CD4-positive, alpha-beta memory T cell (primary cell): ENCODE measurements at regions not wholly inside any gene's neighbourhood (a gene's known extent, or its start where the extent isn't known, plus 50 kb on each side); places are given as distances from the start of the nearest gene placed in this dataset.
"Not testable (repeated sequence)": the region's sequence is repeated elsewhere in the genome, so short reads cannot be mapped to it uniquely, and the experiment has no call there.

Experiments used
- CTCF ChIA-PET: fragments of 350-600 bp; sonication (Branson Sonifier 250); formaldehyde crosslinking; loops from one replicate; lab custom pipeline; 2021; ENCODE audit warnings: inconsistent platforms; ENCODE audit not compliant: partially characterized antibody; lab: Charles Lee
- POLR2A ChIA-PET: fragments of 350-600 bp; sonication (Branson Sonifier 250); formaldehyde crosslinking; loops from one replicate; lab custom pipeline; 2021; ENCODE audit not compliant: partially characterized antibody; lab: Charles Lee
- DNase-seq, 5 donors: peaks; one replicate each; pipeline versions ENCODE4 v3.0.0 to v3.0.0-alpha.2; 2020 to 2022; ENCODE audit warnings: mixed read lengths in 1 of 5
- H3K27ac ChIP-seq: one replicate; pipeline ENCODE4 v1.7.0; 2013; ENCODE audit warnings: low read depth, low read length
- H3K27me3 ChIP-seq: 2 replicates; pipeline ENCODE4 v1.7.0; 2013; ENCODE audit warnings: mild to moderate bottlenecking, low read length, moderate library complexity; ENCODE audit not compliant: insufficient read depth
- H3K36me3 ChIP-seq: 2 replicates; pipeline ENCODE4 v1.7.0; 2013; ENCODE audit warnings: mild to moderate bottlenecking, low read length, moderate library complexity; ENCODE audit not compliant: insufficient read depth
- H3K4me1 ChIP-seq: 2 replicates; pipeline ENCODE4 v1.7.0; 2013; ENCODE audit warnings: mild to moderate bottlenecking, low read length, moderate library complexity; ENCODE audit not compliant: insufficient read depth
- H3K4me3 ChIP-seq, 2 donors: one replicate each; pipeline ENCODE4 v1.7.0; 2013; ENCODE audit warnings: low read length in 2 of 2, mild to moderate bottlenecking in 1 of 2
- H3K9me3 ChIP-seq, 2 donors: one replicate each; pipeline ENCODE4 v1.7.0; 2013; ENCODE audit warnings: low read length in 2 of 2, control low read depth in 1 of 2; ENCODE audit not compliant: control insufficient read depth in 1 of 2
- H3K27ac Mint-ChIP-seq, 7 donors: one replicate each; pipeline ENCODE4 v1.8.0; 2020 to 2021; ENCODE audit warnings: mixed read lengths in 7 of 7, mild to moderate bottlenecking in 6 of 7, inconsistent platforms in 3 of 7, moderate library complexity in 3 of 7
- H3K27me3 Mint-ChIP-seq, 2 donors: one replicate each; pipeline ENCODE4 v1.8.0; 2020 to 2021; ENCODE audit warnings: mixed read lengths in 2 of 2
- H3K36me3 Mint-ChIP-seq, 2 donors: one replicate each; pipeline ENCODE4 v1.8.0; 2020 to 2021; ENCODE audit warnings: mixed read lengths in 2 of 2, inconsistent platforms in 1 of 2, mild to moderate bottlenecking in 1 of 2
- H3K4me1 Mint-ChIP-seq, 4 donors: one replicate each; pipeline ENCODE4 v1.8.0; 2020 to 2021; ENCODE audit warnings: mixed read lengths in 4 of 4, mild to moderate bottlenecking in 1 of 4
- H3K4me3 Mint-ChIP-seq, 8 donors: one replicate each; pipeline ENCODE4 v1.8.0; 2020 to 2021; ENCODE audit warnings: mixed read lengths in 8 of 8, mild to moderate bottlenecking in 7 of 8, moderate library complexity in 6 of 8, inconsistent platforms in 3 of 8
- H3K9me3 Mint-ChIP-seq, 8 donors: one replicate each; pipeline ENCODE4 v1.8.0; 2020 to 2021; ENCODE audit warnings: mixed read lengths in 8 of 8, mild to moderate bottlenecking in 5 of 8, inconsistent platforms in 3 of 8, moderate library complexity in 1 of 8
- intact Hi-C: fragments of 100-400 bp; cut with micrococcal nuclease; formaldehyde crosslinking; loops from one replicate; pipeline ENCODE4 v1.15.1; 2023

- ChIA-PET CTCF (no interaction called here), POLR2A (no interaction called here)
- H3K9me3 ChIP-seq: no peaks in the 10 kb centered on the region
- H3K36me3 ChIP-seq: no peaks in the 10 kb centered on the region
- H3K27ac ChIP-seq: no peak overlapping the region
- Mint-ChIP-seq H3K27ac (no peak overlapping the region), H3K4me3 (no peak overlapping the region), H3K4me1 (no peaks in the 10 kb centered on the region), H3K36me3 (no peaks in the 10 kb centered on the region), H3K9me3 (peaks cover 12 to 22% (median 14%) of the 10 kb centered on the region in 8 donors), H3K27me3 (no peaks in the 10 kb centered on the region)
- no peaks in the 10 kb centered on the region for H3K4me1 ChIP-seq
- H3K4me3 ChIP-seq: no peak overlapping the region
- DNase-seq: no peak
- H3K27me3 ChIP-seq: no peaks in the 10 kb centered on the region
- intact Hi-C loops: no loop called here
Measured at GRCh38 chr7:119988401-119988800, 284.6 kb upstream of the KCND2 start.

- no peak overlapping the region for H3K27ac ChIP-seq
- DNase-seq: no peak
- H3K27me3 Mint-ChIP-seq: no peaks in the 10 kb centered on the region
- intact Hi-C loops: no loop called here
- H3K4me3 ChIP-seq: no peak overlapping the region
- no peaks in the 10 kb centered on the region for H3K4me1 Mint-ChIP-seq
- H3K27ac Mint-ChIP-seq: no peak overlapping the region
- H3K36me3 Mint-ChIP-seq: no peaks in the 10 kb centered on the region
- H3K4me3 Mint-ChIP-seq: no peak overlapping the region
- H3K36me3 ChIP-seq: no peaks in the 10 kb centered on the region
- H3K4me1 ChIP-seq: no peaks in the 10 kb centered on the region
- H3K27me3 ChIP-seq: no peaks in the 10 kb centered on the region
- ChIA-PET POLR2A (no interaction called here), CTCF (no interaction called here)
- peaks cover 4 to 16% (median 9%) of the 10 kb centered on the region in 8 donors for H3K9me3 Mint-ChIP-seq
- no peaks in the 10 kb centered on the region for H3K9me3 ChIP-seq
Measured at GRCh38 chr7:119994928-119995327, 278.0 kb upstream of the KCND2 start.

GRCh38 chr7:119996634-119997033, 276.3 kb upstream of the KCND2 start:
- H3K27ac Mint-ChIP-seq: no peak overlapping the region
- no peaks in the 10 kb centered on the region for H3K4me1 Mint-ChIP-seq
- H3K27me3 Mint-ChIP-seq: no peaks in the 10 kb centered on the region
- ChIA-PET CTCF (no interaction called here), POLR2A (no interaction called here)
- Histone ChIP-seq H3K4me3 (no peak overlapping the region), H3K27ac (no peak overlapping the region), H3K9me3 (no peaks in the 10 kb centered on the region), H3K27me3 (no peaks in the 10 kb centered on the region), H3K36me3 (no peaks in the 10 kb centered on the region), H3K4me1 (no peaks in the 10 kb centered on the region)
- intact Hi-C loops: no loop called here
- H3K4me3 Mint-ChIP-seq: no peak overlapping the region
- DNase-seq: no peak
- peaks cover 5 to 20% (median 10%) of the 10 kb centered on the region in 8 donors for H3K9me3 Mint-ChIP-seq
- H3K36me3 Mint-ChIP-seq: no peaks in the 10 kb centered on the region

GRCh38 chr7:119999738-120000475, 273.1 kb upstream of the KCND2 start:
- H3K36me3 Mint-ChIP-seq: no peaks in the 10 kb centered on the region
- Histone ChIP-seq H3K27ac (no peak overlapping the region), H3K4me3 (no peak overlapping the region), H3K4me1 (no peaks in the 10 kb centered on the region), H3K9me3 (no peaks in the 10 kb centered on the region), H3K27me3 (no peaks in the 10 kb centered on the region), H3K36me3 (no peaks in the 10 kb centered on the region)
- intact Hi-C loops: no loop called here
- peaks cover 0 to 21% (median 8%) of the 10 kb centered on the region in 8 donors for H3K9me3 Mint-ChIP-seq
- no peak overlapping the region for H3K4me3 Mint-ChIP-seq
- H3K4me1 Mint-ChIP-seq: no peaks in the 10 kb centered on the region
- ChIA-PET POLR2A (no interaction called here), CTCF (no interaction called here)
- no peak for DNase-seq
- no peak overlapping the region for H3K27ac Mint-ChIP-seq
- no peaks in the 10 kb centered on the region for H3K27me3 Mint-ChIP-seq

DNA sequence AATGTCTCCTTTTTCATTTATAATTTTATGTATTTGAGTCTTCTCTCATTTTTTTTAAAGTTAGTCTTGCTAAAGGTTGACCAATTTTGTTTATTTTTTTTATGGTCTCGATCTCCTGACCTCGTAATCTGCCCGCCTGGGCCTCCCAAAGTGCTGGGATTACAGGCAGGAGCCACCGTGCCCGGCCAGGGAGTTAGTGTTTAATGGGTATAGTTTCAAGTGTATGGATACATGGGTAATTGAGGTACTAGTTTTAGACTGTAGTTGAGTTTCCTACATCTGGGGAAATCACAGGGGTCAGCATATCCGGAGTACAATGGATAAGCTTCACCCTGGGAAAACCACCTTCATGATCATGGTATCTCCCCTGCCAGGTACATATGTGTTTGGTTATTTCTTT, 267.3 kb upstream of the KCND2 start:
- intact Hi-C loops: no loop called here
- H3K27me3 ChIP-seq: no peaks in the 10 kb centered on the region
- no peaks in the 10 kb centered on the region for H3K36me3 ChIP-seq
- H3K27ac Mint-ChIP-seq: no peak overlapping the region
- no peak overlapping the region for H3K27ac ChIP-seq
- H3K4me1 ChIP-seq: no peaks in the 10 kb centered on the region
- DNase-seq: no peak
- peaks cover 2 to 21% (median 13%) of the 10 kb centered on the region in 8 donors for H3K9me3 Mint-ChIP-seq
- no peaks in the 10 kb centered on the region for H3K36me3 Mint-ChIP-seq
- ChIA-PET POLR2A (no interaction called here), CTCF (no interaction called here)
- H3K27me3 Mint-ChIP-seq: no peaks in the 10 kb centered on the region
- no peaks in the 10 kb centered on the region for H3K4me1 Mint-ChIP-seq
- H3K9me3 ChIP-seq: peaks cover 0 to 2% of the 10 kb centered on the region in 2 donors
- H3K4me3 Mint-ChIP-seq: no peak overlapping the region
- H3K4me3 ChIP-seq: no peak overlapping the region

DNA sequence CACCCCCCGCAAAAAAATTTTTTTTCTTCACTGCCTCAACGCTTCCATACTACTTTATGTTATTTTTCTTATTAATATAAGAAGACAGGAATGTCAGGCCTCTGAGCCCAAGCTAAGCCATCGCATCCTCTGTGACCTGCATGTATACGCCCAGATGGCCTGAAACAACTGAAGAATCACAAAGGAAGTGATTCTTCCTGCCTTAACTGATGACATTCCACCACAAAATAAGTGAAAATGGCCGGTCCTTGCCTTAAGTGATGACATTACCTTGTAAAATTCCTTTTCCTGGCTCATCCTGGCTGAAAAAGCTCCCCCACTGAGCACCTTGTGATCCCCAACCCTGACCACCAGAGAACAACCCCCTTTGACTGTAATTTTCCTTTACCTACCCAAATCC, 258.7 kb upstream of the KCND2 start:
- H3K9me3 ChIP-seq, H3K27me3 ChIP-seq, POLR2A ChIA-PET, H3K36me3 Mint-ChIP-seq, intact Hi-C loops, DNase-seq, H3K36me3 ChIP-seq, H3K4me3 Mint-ChIP-seq, H3K27me3 Mint-ChIP-seq, H3K27ac ChIP-seq, H3K27ac Mint-ChIP-seq, CTCF ChIA-PET, H3K4me3 ChIP-seq, H3K4me1 ChIP-seq, H3K4me1 Mint-ChIP-seq: not testable (repeated sequence)
- H3K9me3 Mint-ChIP-seq: peaks cover 0 to 16% (median 7%) of the 10 kb centered on the region in 8 donors

- POLR2A ChIA-PET: no interaction called here
- H3K27ac ChIP-seq: no peak overlapping the region
- H3K27ac Mint-ChIP-seq: no peak overlapping the region
- DNase-seq: no peak
- H3K4me3 Mint-ChIP-seq: no peak overlapping the region
- H3K27me3 Mint-ChIP-seq: no peaks in the 10 kb centered on the region
- H3K27me3 ChIP-seq: no peaks in the 10 kb centered on the region
- CTCF ChIA-PET: no interaction called here
- H3K4me1 ChIP-seq: no peaks in the 10 kb centered on the region
- intact Hi-C loops: no loop called here
- H3K36me3 Mint-ChIP-seq: no peaks in the 10 kb centered on the region
- no peaks in the 10 kb centered on the region for H3K4me1 Mint-ChIP-seq
- no peak overlapping the region for H3K4me3 ChIP-seq
- no peaks in the 10 kb centered on the region for H3K9me3 ChIP-seq
- peaks cover 0 to 10% (median 6%) of the 10 kb centered on the region in 8 donors for H3K9me3 Mint-ChIP-seq
- no peaks in the 10 kb centered on the region for H3K36me3 ChIP-seq
Measured at GRCh38 chr7:120014925-120015465, 258.0 kb upstream of the KCND2 start.
